NOMO-1 (cell line): ENCODE measurements at regions not wholly inside any gene's neighbourhood (a gene's known extent, or its start where the extent isn't known, plus 50 kb on each side); places are given as distances from the start of the nearest gene placed in this dataset.

Experiments
- DNase-seq, 2 experiments: peaks; one replicate each; lab custom pipeline; 2025; ENCODE audit not compliant: unreplicated experiment in 2 of 2; lab: John Stamatoyannopoulos, UW

GRCh38 chr18:68035774-68036522 lies 519.4 kb upstream of the DSEL start:
- no peak for DNase-seq

- no peak for DNase-seq
These were observed 517.8 kb upstream of the DSEL start for GRCh38 chr18:68034296-68034695.

- no peak for DNase-seq
These were observed 516.9 kb upstream of the DSEL start for GRCh38 chr18:68033466-68033865.

- no peak for DNase-seq
These were observed 508.2 kb upstream of the DSEL start for GRCh38 chr18:68024716-68025115.

DNA sequence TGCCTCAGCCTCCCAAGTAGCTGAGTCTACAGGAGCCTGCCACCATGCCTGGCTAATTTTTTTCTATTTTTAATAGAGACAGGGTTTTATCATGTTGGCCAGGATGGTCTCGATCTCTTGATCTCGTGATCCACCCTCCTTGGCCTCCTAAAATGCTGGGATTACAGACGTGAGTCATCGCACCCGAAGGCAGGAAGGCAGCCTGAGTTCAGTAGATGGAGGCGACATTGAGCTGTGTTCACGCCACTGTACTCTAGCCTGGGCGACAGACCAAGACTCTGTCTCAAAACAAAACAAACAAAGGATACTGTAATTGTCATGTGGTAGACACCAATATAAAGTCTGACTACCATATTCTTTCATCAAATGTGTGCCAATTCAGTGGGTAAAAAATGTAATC lies 500.9 kb upstream of the DSEL start:
- DNase-seq: no peak

DNA sequence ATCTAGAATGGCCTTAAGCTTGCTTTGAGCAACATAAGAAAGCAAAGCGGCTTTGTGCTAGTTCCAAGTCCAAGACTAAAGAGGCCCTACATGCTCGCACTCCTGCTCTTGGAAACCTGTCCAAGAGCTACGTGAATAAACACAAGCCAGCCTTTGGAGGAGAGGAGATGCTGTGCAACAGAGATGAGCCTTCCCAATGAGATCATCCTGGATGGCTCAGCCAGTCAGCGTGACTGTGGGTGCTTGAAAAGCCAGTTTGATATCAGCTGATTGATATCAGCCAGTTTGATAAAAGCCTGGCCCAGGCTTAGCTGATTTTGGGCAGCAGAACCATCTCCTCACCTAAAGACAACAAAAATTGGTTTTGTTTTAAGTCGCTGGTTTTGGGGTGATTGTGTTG lies 481.0 kb upstream of the DSEL start:
- no peak for DNase-seq

GRCh38 chr18:67995769-67996168 lies 479.2 kb upstream of the DSEL start:
- no peak for DNase-seq

DNA sequence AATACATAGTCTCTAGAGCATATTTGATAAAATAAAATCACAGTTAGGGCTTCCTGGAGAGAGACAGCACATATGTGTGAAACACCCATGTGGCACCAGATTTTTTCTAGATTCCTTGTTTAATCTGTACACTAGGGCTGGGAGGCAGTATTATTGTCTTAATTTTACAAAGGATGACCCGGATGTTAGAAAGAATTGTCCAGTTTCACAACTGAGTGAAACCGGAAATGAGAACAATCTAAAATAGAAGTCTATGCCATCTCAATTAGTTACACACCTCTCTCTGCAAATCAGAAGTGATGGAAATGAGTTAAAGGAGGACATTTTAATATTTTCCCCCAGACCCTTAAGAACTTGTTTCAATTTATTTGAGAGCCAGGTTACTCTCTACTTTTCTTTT lies 463.7 kb upstream of the DSEL start:
- no peak for DNase-seq

GRCh38 chr18:67977067-67977616 lies 460.6 kb upstream of the DSEL start:
- no peak for DNase-seq

GRCh38 chr18:67973916-67974315 lies 457.4 kb upstream of the DSEL start:
- no peak for DNase-seq

DNA sequence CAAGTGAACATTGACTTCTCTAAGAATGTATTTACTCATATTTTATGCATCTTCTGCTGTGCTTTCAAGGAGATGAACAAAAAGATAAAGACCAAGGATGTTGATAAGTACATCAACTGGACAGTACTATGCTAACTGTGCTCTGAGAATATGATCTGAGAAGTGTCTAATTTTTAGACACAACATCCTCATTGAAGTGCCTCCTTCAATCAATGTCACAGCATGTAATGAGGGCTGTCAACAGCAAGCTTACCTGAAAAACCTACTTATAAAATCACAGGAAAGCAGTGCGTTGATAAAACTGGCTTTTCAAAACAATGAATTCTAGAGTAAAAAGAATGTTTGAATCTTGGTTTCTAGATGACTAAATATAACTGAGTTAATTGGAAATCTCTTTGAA lies 452.9 kb upstream of the DSEL start:
- no peak for DNase-seq

- DNase-seq: no peak
These were observed 449.7 kb upstream of the DSEL start for GRCh38 chr18:67966224-67966623.

DNA sequence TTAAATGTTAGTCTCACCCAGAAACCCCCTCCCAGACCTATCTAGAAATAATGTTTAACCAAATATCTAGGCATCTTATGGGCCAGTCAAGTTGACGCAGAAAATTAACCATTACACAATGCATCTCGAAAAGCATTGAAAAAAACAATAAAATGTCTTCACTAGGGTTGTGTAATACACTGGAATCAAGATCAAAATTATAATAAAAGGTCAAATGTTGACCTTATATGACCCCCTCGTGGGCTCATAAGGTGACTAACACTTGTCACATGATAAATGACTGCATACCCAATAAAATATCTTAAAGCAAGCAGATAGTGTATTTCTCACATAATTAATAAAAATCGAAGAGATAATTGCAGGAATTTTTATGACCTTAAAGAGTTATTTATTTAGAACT lies 447.9 kb upstream of the DSEL start:
- DNase-seq: no peak

- no peak for DNase-seq
These were observed 445.4 kb upstream of the DSEL start for GRCh38 chr18:67961701-67962440.

GRCh38 chr18:67957684-67958083 lies 441.2 kb upstream of the DSEL start:
- DNase-seq: no peak

- no peak for DNase-seq
These were observed 438.1 kb upstream of the DSEL start for GRCh38 chr18:67954594-67954993.

- DNase-seq: no peak
These were observed 434.6 kb upstream of the DSEL start for GRCh38 chr18:67951137-67951536.

- no peak for DNase-seq
These were observed 422.1 kb upstream of the DSEL start for GRCh38 chr18:67938660-67939059.

DNA sequence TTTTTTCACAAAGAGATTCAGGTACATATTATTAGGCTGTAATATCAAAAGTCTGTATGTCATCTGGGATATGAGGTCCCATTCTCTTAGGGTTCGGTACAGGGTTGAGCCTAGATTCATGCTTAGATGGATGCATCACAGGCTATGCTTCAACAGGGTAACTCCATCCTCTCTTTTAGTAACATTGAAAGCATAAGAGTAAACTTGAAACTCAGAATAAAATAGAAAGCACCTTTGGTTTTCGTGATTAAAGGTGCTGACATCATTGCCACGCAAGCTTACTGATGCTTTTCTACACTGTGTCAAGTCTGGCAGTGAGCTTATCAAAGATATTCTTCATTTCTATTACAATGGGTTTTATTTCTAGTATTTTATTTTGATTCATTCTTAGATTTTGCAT lies 419.1 kb upstream of the DSEL start:
- no peak for DNase-seq

DNA sequence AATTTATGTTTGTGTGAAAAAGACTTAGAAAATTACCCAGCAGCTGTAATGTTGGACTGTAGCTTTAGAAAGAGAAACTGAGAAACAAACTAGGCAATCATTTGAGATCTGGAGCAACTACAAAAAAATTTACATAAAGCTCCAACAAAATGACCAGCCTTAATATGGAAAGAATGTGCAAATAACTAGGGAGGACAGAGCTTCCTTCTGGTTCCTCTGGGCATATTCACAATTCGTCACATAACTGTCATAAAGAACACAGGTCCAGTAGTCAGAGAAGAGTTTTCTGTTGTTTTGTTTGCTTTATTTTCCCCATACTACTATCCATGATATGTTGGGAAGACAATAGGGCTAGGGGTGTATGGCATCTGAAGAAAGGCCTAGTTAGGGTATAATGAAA lies 416.8 kb upstream of the DSEL start:
- no peak for DNase-seq

DNA sequence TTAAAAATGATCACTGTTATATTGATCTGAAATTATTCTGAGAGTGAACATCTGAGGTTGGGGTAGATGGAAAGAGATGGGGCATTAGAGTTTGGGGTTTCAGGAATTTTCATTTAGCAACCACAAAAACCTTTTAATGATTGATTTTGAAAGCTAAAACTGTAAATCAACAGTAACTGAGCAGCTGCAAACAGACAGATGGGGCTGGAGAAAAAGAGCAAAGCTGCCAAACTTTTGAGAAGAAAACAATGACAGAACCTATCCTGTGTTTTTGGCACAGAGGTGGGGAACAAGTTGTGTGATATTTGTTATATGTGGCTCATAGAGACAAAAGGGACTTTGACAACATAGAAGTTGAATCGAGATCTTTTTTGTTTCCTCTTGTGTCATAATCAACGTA lies 415.8 kb upstream of the DSEL start:
- DNase-seq: no peak
